IPS DF 4.7 (cell line): ENCODE measurements at regions not wholly inside any gene's neighbourhood (a gene's known extent, or its start where the extent isn't known, plus 50 kb on each side); places are given as distances from the start of the nearest gene placed in this dataset.

Experiments used
- DNase-seq: peaks from one replicate; pipeline ENCODE4 v3.0.0-alpha.2; 2013; ENCODE audit warnings: low spot score; ENCODE audit errors: extremely low read depth

DNA sequence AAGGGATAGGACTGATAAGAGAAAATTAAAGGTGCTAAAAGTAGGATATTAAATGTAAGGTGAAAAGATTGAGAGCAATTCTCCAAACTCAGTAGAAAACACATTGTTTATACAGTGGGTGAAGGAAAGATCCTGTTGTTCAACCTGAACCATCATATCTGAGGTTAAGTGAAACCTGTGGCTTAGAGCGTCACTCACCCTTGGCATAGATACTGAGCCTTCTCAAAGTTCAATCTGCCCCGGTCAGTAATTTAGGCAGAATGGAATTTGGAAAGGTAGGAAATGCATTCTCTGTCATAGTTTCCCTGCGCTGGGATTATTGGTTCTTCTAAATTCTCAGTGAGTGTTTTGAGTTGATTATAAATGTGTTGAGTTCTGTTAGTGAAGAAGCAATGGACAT lies 456.2 kb upstream of the NMUR2 start:
- DNase-seq = no peak

DNA sequence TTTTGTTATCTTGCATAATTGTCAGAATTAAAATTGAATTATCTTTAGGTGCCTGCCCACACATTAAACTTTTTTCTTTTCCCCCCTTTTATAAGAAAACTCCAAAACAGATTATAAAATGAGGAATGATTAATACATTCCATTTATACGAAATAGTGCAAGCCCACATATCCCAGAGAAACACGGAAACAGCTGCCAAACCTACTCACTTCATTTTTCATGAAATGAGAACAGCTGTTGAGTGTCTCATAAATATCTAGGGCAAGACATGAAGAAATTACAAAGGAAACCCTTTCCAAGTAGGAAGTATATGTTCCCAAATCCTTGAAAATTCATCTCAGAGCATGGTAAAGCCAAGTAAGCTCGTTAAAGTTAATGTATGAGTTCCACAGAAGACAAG lies 459.4 kb upstream of the NMUR2 start:
- DNase-seq = no peak

GRCh38 chr5:152864991-152865390 lies 459.9 kb upstream of the NMUR2 start:
- DNase-seq = no peak

GRCh38 chr5:152869971-152870370 lies 464.9 kb upstream of the NMUR2 start:
- no peak for DNase-seq

DNA sequence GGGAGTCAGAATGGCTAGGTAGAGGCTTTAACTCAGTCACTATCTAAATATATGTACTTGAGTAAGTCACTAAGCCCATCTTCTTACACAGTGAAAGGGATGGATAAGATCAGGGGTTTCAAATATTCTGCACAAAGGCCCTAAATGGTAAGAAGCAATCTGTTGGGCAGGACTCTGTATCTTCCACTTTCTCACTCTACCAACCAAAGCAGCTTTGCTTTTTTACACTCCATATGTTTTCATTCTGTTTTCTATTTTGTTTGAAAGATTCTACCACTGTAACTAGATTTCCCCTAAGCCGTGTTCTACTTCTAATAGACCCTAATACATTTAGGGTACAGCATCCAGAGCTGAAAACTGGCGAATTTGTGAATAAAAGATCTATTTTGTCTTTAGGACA lies 477.5 kb upstream of the NMUR2 start:
- DNase-seq = no peak

DNA sequence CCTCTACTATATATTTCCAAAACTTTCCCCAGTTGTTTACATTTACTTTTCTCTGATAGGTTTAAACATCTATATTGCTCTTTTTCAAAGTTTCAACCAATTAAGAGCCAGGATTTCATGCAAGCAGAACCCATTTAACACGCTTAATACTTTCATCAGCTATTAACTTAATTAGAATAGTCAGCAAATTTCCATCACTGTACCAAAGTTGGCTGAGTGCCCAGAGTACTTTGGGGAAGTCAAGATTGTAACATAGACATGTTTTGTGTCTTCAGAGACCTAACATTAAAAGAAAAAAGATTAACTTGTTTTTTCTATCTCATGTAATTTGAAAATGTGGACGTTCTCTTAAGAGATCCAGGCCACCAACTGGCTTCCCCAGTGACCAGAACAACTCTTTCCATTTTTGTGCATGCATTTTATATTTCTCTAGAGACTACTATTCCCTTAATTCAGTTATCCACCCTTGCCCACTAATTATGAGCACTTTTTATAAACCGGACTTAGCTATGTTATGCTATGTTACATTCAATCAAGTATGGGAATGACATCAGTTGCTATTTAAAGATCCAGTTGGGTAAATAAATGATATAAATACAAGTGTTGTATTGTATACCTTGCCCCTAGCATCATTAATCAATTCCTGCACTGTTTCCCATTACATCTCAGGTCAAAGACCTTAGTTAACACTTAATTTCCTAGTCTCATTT lies 478.1 kb upstream of the NMUR2 start:
- DNase-seq = no peak

DNA sequence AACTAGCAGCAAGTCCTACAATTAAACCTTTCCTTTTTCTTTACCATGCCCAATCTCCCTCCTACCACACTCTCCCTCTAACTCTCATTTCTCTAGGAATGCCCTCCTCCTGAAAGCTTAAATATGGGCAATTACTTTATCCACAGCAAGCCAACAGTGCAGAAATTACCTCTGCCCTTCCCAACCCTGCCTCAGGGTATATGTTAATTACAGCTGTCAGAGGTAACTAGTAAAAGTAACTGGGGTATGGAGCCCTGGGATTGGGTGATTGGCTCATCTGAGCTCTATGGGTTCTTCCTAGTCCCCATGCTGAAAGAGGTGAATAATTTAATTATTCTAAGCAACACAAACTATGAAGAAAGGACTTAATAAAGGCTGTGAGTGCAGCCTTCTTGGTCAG lies 478.9 kb upstream of the NMUR2 start:
- DNase-seq = no peak

- no peak for DNase-seq
Observed at GRCh38 chr5:152900332-152900731, 495.3 kb upstream of the NMUR2 start.

DNA sequence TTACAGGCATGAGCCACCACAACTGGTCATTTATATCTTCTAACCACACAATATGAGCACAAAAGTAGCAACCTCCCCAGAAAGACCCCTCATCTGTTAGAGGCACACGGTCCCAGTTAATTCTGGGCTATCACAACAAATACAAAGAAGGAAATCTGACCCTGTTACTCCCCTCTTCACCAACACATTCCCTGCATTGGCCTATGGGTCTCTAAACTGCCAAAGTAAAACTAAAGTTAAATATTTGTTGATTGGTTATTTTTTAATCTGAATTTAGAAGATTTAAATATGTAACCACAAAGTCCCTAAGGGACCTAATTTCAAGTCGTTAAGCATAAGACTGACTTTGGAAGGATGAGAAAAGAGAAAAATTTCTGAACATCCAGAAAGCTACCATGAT lies 496.7 kb upstream of the NMUR2 start:
- DNase-seq = no peak

- DNase-seq = no peak
Observed at GRCh38 chr5:152905286-152905685, 500.2 kb upstream of the NMUR2 start.

GRCh38 chr5:152907488-152908245 lies 502.6 kb upstream of the NMUR2 start:
- DNase-seq = no peak

GRCh38 chr5:152912924-152913323 lies 507.8 kb upstream of the NMUR2 start:
- DNase-seq = no peak

DNA sequence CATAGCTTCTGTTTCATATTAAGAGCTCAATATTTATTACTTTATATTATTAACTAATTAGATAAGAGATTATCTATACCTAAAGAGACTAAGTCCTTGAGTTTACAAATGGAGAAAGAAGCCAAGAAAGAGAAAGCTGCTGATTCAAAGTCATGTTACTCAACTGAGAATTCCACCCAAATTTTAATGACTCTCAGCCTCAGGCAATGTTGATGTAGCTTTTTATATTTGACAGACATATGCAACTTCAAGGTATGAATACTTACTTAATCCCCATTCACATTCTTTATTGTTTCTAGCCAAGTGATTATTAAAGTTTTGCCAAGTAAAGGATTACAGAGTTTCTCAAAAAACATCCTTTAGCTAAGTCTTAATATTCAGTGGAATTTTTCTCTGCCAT lies 527.5 kb upstream of the NMUR2 start:
- DNase-seq = no peak

DNA sequence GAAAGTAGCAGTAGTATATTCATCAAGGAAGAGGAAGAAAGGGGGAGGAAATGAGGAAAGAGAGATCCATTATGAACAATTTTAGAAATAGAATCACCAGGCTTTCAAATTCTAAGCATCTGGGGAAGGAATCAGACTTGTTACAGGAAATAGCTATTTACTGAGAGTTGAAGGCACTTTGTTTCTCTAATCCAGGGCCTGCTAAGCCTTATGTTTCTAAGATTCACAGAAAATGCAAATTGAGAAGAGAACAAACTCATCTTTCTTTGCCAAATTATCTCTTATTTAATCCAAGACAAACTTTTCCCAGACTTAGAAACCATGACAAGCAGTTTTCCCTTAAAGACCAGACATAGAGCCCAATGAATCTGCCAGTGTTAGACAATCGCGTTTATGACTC lies 528.0 kb upstream of the NMUR2 start:
- no peak for DNase-seq

DNA sequence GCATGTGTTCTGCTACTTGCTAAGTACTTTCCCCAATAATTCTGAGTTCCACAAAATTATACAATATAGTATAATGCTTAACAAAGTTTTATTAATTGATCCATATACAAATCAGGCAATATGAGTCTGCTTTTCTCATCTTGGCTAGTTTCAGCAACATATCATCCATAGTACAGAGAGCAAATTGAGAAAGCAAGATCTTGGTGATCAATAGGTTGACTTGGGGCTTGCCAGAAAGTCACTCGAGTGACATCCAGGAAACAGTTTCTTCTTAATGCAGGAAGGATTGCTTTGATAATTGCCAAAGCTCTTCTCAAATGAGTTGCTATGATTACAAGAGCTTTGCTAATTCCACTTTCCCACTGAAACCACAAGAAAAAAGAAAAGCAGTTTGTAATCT lies 533.6 kb upstream of the NMUR2 start:
- DNase-seq = no peak

- no peak for DNase-seq
Observed at GRCh38 chr5:152942633-152943336, 537.7 kb upstream of the NMUR2 start.

GRCh38 chr5:152953788-152954483 lies 536.5 kb upstream of the GRIA1 start:
- DNase-seq = no peak

DNA sequence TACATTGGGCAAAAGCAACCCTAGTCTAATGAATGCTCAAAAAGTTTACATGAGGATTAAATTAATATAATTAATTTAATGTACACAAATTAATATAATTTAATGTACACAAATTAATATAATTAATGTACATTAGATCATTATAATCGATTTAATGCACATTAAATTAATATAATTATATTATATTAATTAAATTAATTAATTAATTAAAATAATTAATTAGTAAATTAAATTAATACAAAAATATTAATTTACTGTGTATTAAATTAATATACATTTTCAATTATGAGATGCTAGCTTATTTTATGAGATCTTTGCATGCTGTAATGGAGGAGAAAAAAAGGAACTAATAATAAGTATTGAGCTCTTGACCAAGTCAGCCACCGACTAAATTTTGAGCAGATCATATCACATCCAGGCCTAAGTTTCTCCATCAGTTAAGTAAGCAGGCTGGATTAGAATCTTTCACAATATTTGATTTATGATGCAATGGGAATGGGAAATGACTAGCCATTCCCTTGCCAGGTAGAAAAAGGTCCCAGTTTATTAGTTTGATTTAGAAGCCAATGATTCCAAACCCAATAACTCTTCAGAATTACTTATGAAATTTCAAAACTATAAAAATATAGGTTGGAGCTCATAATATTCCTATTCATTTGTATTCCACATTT lies 533.4 kb upstream of the GRIA1 start:
- no peak for DNase-seq

- no peak for DNase-seq
Observed at GRCh38 chr5:152978141-152978835, 512.2 kb upstream of the GRIA1 start.

GRCh38 chr5:152987131-152987530 lies 503.3 kb upstream of the GRIA1 start:
- no peak for DNase-seq

- DNase-seq = no peak
Observed at GRCh38 chr5:152990217-152990616, 500.3 kb upstream of the GRIA1 start.
